Testis (tissue), 2 donors: ENCODE measurements at regions not wholly inside any gene's neighbourhood (a gene's known extent, or its start where the extent isn't known, plus 50 kb on each side); places are given as distances from the start of the nearest gene placed in this dataset.

ENCODE experiments used
- CTCF ChIP-seq, 3 experiments: fragments of 450-650 bp in 2 of 3; fragments of 200-600 bp in 1 of 3; sonication (generic) in 1 of 3; IDR thresholded peaks; one replicate each; pipeline ENCODE4 v1.5.1; 2016 to 2019; ENCODE audit warnings: antibody characterized with exemption in 3 of 3, mild to moderate bottlenecking in 2 of 3, moderate library complexity in 1 of 3
- POLR2A ChIP-seq: fragments of 450-650 bp; IDR thresholded peaks from one replicate; pipeline ENCODE4 v1.6.1; 2017; ENCODE audit warnings: antibody characterized with exemption, mild to moderate bottlenecking, moderate library complexity

- no peak for TF ChIP-seq CTCF (IDR thresholded peaks at IDR 0.05)
- no peak for TF ChIP-seq POLR2A
These were observed 590.2 kb downstream of the EPHA4 start for GRCh38 chr2:220981926-220982325.
